ENCODE measurements at regions not wholly inside any gene's neighbourhood (a gene's known extent, or its start where the extent isn't known, plus 50 kb on each side); places are given as distances from the start of the nearest gene placed in this dataset.
"Not testable (repeated sequence)": the region's sequence is repeated elsewhere in the genome, so short reads cannot be mapped to it uniquely, and the experiment has no call there.

DNA sequence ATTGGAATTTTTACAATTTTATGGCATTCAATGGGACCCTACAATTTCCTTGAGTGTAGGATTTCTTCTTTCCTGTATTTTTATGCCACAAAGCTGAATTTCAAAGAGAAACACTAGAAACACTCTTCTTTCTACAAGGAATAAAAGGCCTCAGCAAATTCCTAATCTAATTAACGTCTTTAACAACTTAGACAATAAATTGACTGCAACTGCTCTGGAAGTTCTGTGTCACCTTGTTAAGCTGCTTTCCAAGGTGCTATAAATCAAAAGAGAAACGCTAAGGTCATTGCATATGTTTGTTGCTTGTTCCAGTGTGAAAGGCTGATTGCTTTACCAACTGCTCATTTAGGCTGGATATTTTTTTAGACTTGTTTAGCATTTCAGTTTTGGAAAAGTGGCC, 182.2 kb downstream of the POLR1F start:
- Mint-ChIP-seq H3K36me3 (ENCODE audit: insufficient read depth, unreplicated experiment) (no peaks in the 10 kb centered on the region), H3K27me3 (ENCODE audit: insufficient read depth, unreplicated experiment) (no peaks in the 10 kb centered on the region), H3K4me3 (ENCODE audit: unreplicated experiment) (no peak overlapping the region), H3K27ac (ENCODE audit: low read depth, unreplicated experiment) (no peak overlapping the region), H3K9me3 (ENCODE audit: unreplicated experiment) (no peaks in the 10 kb centered on the region), H3K4me1 (ENCODE audit: insufficient read depth, unreplicated experiment) (peaks cover 9% of the 10 kb centered on the region)
- TF ChIP-seq CTCF (IDR thresholded peaks at IDR 0.05; ENCODE audit: unreplicated experiment), result no peak
- ChIA-PET POLR2A (no interaction called here), CTCF (interaction anchor here (0.5 to 1.0 kb wide), 3 partner anchors 14 to 145 kb away, joined by 3 to 4 read pairs (median 3); no protein-coding TSS in a partner anchor)
- no TSS peak for BruUV-seq (replicated peaks)
- intact Hi-C loops (cut with micrococcal nuclease), result no loop called here
- no peak for DNase-seq (ENCODE audit: unreplicated experiment)

DNA sequence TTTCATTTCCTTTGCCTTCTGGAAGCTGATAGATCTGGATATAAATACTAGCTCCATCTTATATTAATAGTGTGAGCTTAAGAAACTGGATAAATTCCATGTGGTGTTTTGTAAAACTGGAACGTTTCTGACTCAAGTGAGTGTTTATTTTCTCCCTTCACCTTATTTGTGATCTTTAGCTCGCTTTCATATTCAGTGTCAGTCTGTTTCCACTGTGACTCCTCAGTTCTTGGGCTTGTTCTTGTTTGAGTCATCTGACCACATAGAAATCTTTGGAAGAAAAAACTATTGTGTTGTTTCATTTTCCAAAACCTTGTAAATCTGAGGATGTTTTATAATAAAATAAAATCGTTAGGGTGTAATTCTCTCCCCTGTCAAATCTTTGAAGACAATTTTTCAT, 186.4 kb downstream of the POLR1F start:
- ChIA-PET POLR2A (interaction anchor here (0.6 to 1.0 kb wide), 2 partner anchors 39 to 410 kb away, joined by 3 read pairs; no protein-coding TSS in a partner anchor), CTCF (interaction anchor here (0.6 kb wide), 1 partner anchor 948 kb away, joined by 4 read pairs; no protein-coding TSS in a partner anchor)
- peak overlapping the region; percentile 48 for H3K4me3 Mint-ChIP-seq (ENCODE audit: unreplicated experiment)
- H3K36me3 Mint-ChIP-seq (ENCODE audit: insufficient read depth, unreplicated experiment), result no peaks in the 10 kb centered on the region
- intact Hi-C loops (cut with micrococcal nuclease), result no loop called here
- peaks cover 15% of the 10 kb centered on the region for H3K9me3 Mint-ChIP-seq (ENCODE audit: unreplicated experiment)
- peaks cover 36% of the 10 kb centered on the region for H3K4me1 Mint-ChIP-seq (ENCODE audit: insufficient read depth, unreplicated experiment)
- peak overlapping the region; percentile 92 for H3K27ac Mint-ChIP-seq (ENCODE audit: low read depth, unreplicated experiment)
- H3K27me3 Mint-ChIP-seq (ENCODE audit: insufficient read depth, unreplicated experiment), result no peaks in the 10 kb centered on the region
- no peak for TF ChIP-seq CTCF (IDR thresholded peaks at IDR 0.05; ENCODE audit: unreplicated experiment)
- peak; percentile 74 for DNase-seq (ENCODE audit: unreplicated experiment)
- no TSS peak for BruUV-seq (replicated peaks)

GRCh38 chr7:19520392-19520791, 188.4 kb downstream of the POLR1F start:
- no peaks in the 10 kb centered on the region for H3K27me3 Mint-ChIP-seq (ENCODE audit: insufficient read depth, unreplicated experiment)
- ChIA-PET CTCF (no interaction called here), POLR2A (interaction anchor here (0.5 to 1.6 kb wide), 2 partner anchors 26 to 403 kb away, joined by 4 read pairs; partner anchors contain the start of gene TWIST1)
- no peak overlapping the region for H3K4me3 Mint-ChIP-seq (ENCODE audit: unreplicated experiment)
- peak overlapping the region; percentile 70 for H3K27ac Mint-ChIP-seq (ENCODE audit: low read depth, unreplicated experiment)
- no peak for DNase-seq (ENCODE audit: unreplicated experiment)
- H3K36me3 Mint-ChIP-seq (ENCODE audit: insufficient read depth, unreplicated experiment), result no peaks in the 10 kb centered on the region
- no peak for TF ChIP-seq CTCF (IDR thresholded peaks at IDR 0.05; ENCODE audit: unreplicated experiment)
- no TSS peak for BruUV-seq (replicated peaks)
- H3K9me3 Mint-ChIP-seq (ENCODE audit: unreplicated experiment), result peaks cover 15% of the 10 kb centered on the region
- intact Hi-C loops (cut with micrococcal nuclease), result no loop called here
- H3K4me1 Mint-ChIP-seq (ENCODE audit: insufficient read depth, unreplicated experiment), result peaks cover 36% of the 10 kb centered on the region

GRCh38 chr7:19519443-19520021, 189.3 kb downstream of the POLR1F start:
- peak overlapping the region; percentile 49 for H3K27ac Mint-ChIP-seq (ENCODE audit: low read depth, unreplicated experiment)
- no peak for TF ChIP-seq CTCF (IDR thresholded peaks at IDR 0.05; ENCODE audit: unreplicated experiment)
- DNase-seq (ENCODE audit: unreplicated experiment), result peak; percentile 46
- no peak overlapping the region for H3K4me3 Mint-ChIP-seq (ENCODE audit: unreplicated experiment)
- ChIA-PET CTCF (no interaction called here), POLR2A (interaction anchor here (0.8 to 1.5 kb wide), 2 partner anchors 41 to 243 kb away, joined by 3 read pairs; no protein-coding TSS in a partner anchor)
- no TSS peak for BruUV-seq (replicated peaks)
- intact Hi-C loops (cut with micrococcal nuclease), result no loop called here
- no peaks in the 10 kb centered on the region for H3K36me3 Mint-ChIP-seq (ENCODE audit: insufficient read depth, unreplicated experiment)
- peaks cover 36% of the 10 kb centered on the region for H3K4me1 Mint-ChIP-seq (ENCODE audit: insufficient read depth, unreplicated experiment)
- no peaks in the 10 kb centered on the region for H3K27me3 Mint-ChIP-seq (ENCODE audit: insufficient read depth, unreplicated experiment)
- peaks cover 15% of the 10 kb centered on the region for H3K9me3 Mint-ChIP-seq (ENCODE audit: unreplicated experiment)

DNA sequence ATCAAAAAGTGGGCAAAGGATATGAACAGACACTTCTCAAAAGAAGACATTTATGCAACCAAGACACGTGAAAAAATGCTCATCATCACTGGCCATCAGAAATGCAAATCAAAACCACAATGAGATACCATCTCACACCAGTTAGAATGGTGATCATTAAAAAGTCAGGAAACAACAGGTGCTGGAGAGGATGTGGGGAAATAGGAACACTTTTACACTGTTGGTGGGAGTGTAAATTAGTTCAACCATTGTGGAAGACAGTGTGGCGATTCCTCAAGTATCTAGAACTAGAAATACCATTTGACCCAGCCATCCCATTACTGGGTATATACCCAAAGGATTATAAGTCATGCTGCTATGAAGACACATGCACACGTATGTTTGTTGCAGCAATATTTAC, 191.3 kb downstream of the POLR1F start:
- H3K4me1 Mint-ChIP-seq (ENCODE audit: insufficient read depth, unreplicated experiment), result peaks cover 26% of the 10 kb centered on the region
- BruUV-seq (replicated peaks); H3K36me3 Mint-ChIP-seq (ENCODE audit: insufficient read depth, unreplicated experiment); H3K27me3 Mint-ChIP-seq (ENCODE audit: insufficient read depth, unreplicated experiment); POLR2A ChIA-PET; DNase-seq (ENCODE audit: unreplicated experiment); intact Hi-C loops (cut with micrococcal nuclease); CTCF ChIA-PET; H3K4me3 Mint-ChIP-seq (ENCODE audit: unreplicated experiment); H3K27ac Mint-ChIP-seq (ENCODE audit: low read depth, unreplicated experiment): not testable (repeated sequence)
- H3K9me3 Mint-ChIP-seq (ENCODE audit: unreplicated experiment), result peaks cover 15% of the 10 kb centered on the region
